ENCODE measurements at regions not wholly inside any gene's neighbourhood (a gene's known extent, or its start where the extent isn't known, plus 50 kb on each side); places are given as distances from the start of the nearest gene placed in this dataset.

- H3K36me3 ChIP-seq (ENCODE audit: insufficient read depth, low read length, poor library complexity, severe bottlenecking): no peaks in the 10 kb centered on the region
- no peak overlapping the region for H3K4me3 ChIP-seq (ENCODE audit: low read depth, low read length, poor library complexity, severe bottlenecking)
- no peaks in the 10 kb centered on the region for H3K27me3 ChIP-seq (replicated peaks; ENCODE audit: insufficient read depth, low read depth, low read length, poor library complexity)
- CTCF ChIA-PET: no interaction called here
- intact Hi-C loops (cut with micrococcal nuclease; ENCODE audit: unreplicated experiment): no loop called here
- no peaks in the 10 kb centered on the region for H3K4me1 ChIP-seq (ENCODE audit: insufficient read depth, low read length, poor library complexity, severe bottlenecking)
- H3K9me3 ChIP-seq (ENCODE audit: low read depth, low read length, poor library complexity, severe bottlenecking): no peaks in the 10 kb centered on the region
- POLR2A ChIA-PET (ENCODE audit: low non-redundant PET): no interaction called here
- TF ChIP-seq EZH2 (IDR thresholded peaks at IDR 0.05; ENCODE audit: borderline replicate concordance, low read depth, low read length, poor library complexity, severe bottlenecking) (no peak), CTCF (conservative IDR thresholded peaks at IDR 0.05; ENCODE audit: low read depth, low read length) (no peak)
- BruUV-seq (replicated peaks): no TSS peak
- no peak for DNase-seq (ENCODE audit: low spot score)
- no peak overlapping the region for H3K27ac ChIP-seq (ENCODE audit: low read depth, low read length, poor library complexity, severe bottlenecking)
These were observed 144.4 kb downstream of the CCT6B start for GRCh38 chr17:34816848-34817247.

- Histone ChIP-seq H3K9me3 (ENCODE audit: low read depth, low read length, poor library complexity, severe bottlenecking) (no peaks in the 10 kb centered on the region), H3K36me3 (ENCODE audit: insufficient read depth, low read length, poor library complexity, severe bottlenecking) (no peaks in the 10 kb centered on the region), H3K4me3 (ENCODE audit: low read depth, low read length, poor library complexity, severe bottlenecking) (no peak overlapping the region), H3K27me3 (replicated peaks; ENCODE audit: insufficient read depth, low read depth, low read length, poor library complexity) (no peaks in the 10 kb centered on the region), H3K4me1 (ENCODE audit: insufficient read depth, low read length, poor library complexity, severe bottlenecking) (no peaks in the 10 kb centered on the region), H3K27ac (ENCODE audit: low read depth, low read length, poor library complexity, severe bottlenecking) (no peak overlapping the region)
- intact Hi-C loops (cut with micrococcal nuclease; ENCODE audit: unreplicated experiment): no loop called here
- CTCF ChIA-PET: no interaction called here
- no peak for DNase-seq (ENCODE audit: low spot score)
- POLR2A ChIA-PET (ENCODE audit: low non-redundant PET): no interaction called here
- BruUV-seq (replicated peaks): no TSS peak
- no peak for TF ChIP-seq EZH2 (IDR thresholded peaks at IDR 0.05; ENCODE audit: borderline replicate concordance, low read depth, low read length, poor library complexity, severe bottlenecking)
- no peak for TF ChIP-seq CTCF (conservative IDR thresholded peaks at IDR 0.05; ENCODE audit: low read depth, low read length)
These were observed 148.0 kb downstream of the CCT6B start for GRCh38 chr17:34813290-34813689.

DNA sequence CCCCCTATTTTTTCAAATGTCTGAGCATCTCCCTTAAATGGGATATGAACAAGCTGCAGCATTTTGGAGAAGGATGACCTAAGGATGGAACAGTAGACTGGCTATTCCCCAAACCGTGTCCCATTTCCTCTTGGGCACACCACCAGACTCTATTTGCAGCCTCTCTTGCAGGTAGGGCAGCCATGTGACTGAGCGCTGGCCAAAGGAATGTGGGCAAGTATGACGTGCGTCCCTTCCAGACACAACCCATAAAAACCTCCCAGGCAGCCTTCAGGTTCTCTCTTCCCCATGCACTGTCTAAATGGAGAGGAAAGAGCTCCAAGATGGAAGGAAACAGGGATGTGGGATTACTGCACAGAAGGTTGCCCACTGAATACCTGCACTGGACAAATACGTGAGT, 149.7 kb downstream of the CCT6B start:
- intact Hi-C loops (cut with micrococcal nuclease; ENCODE audit: unreplicated experiment): no loop called here
- ChIA-PET CTCF (no interaction called here), POLR2A (ENCODE audit: low non-redundant PET) (no interaction called here)
- Histone ChIP-seq H3K27ac (ENCODE audit: low read depth, low read length, poor library complexity, severe bottlenecking) (no peak overlapping the region), H3K36me3 (ENCODE audit: insufficient read depth, low read length, poor library complexity, severe bottlenecking) (no peaks in the 10 kb centered on the region), H3K9me3 (ENCODE audit: low read depth, low read length, poor library complexity, severe bottlenecking) (no peaks in the 10 kb centered on the region), H3K4me1 (ENCODE audit: insufficient read depth, low read length, poor library complexity, severe bottlenecking) (no peaks in the 10 kb centered on the region), H3K27me3 (replicated peaks; ENCODE audit: insufficient read depth, low read depth, low read length, poor library complexity) (no peaks in the 10 kb centered on the region), H3K4me3 (ENCODE audit: low read depth, low read length, poor library complexity, severe bottlenecking) (no peak overlapping the region)
- no peak for DNase-seq (ENCODE audit: low spot score)
- no TSS peak for BruUV-seq (replicated peaks)
- TF ChIP-seq CTCF (conservative IDR thresholded peaks at IDR 0.05; ENCODE audit: low read depth, low read length): no peak
- TF ChIP-seq EZH2 (IDR thresholded peaks at IDR 0.05; ENCODE audit: borderline replicate concordance, low read depth, low read length, poor library complexity, severe bottlenecking): no peak

Data from A673 (cell line).